Fibroblast of lung (primary cell): ENCODE measurements at regions not wholly inside any gene's neighbourhood (a gene's known extent, or its start where the extent isn't known, plus 50 kb on each side); places are given as distances from the start of the nearest gene placed in this dataset.

ENCODE experiments used
- CTCF ChIP-seq, 2 donors: IDR thresholded peaks in 1 of 2; conservative IDR thresholded peaks in 1 of 2; 1 replicate in 1 of 2; 2 replicates in 1 of 2; pipeline ENCODE4 v1.5.1; 2011 to 2012; ENCODE audit warnings: low read length in 2 of 2, control low read depth in 1 of 2, inconsistent platforms in 1 of 2, low read depth in 1 of 2, mild to moderate bottlenecking in 1 of 2
- EZH2 ChIP-seq: IDR thresholded peaks from 2 replicates; pipeline ENCODE4 v1.5.1; 2012; ENCODE audit warnings: low read length, control low read depth, mild to moderate bottlenecking; ENCODE audit errors: missing control alignments

GRCh38 chr15:93294066-93294465 is 205.1 kb upstream of the RGMA start:
- no peak for TF ChIP-seq CTCF (conservative IDR thresholded peaks at IDR 0.05 in 1 of 2, IDR thresholded peaks at IDR 0.05 in 1 of 2; ENCODE audit: low read depth in 1 of 2, low read length in 2 of 2)
- TF ChIP-seq EZH2, result no peak
